ENCODE measurements at regions not wholly inside any gene's neighbourhood (a gene's known extent, or its start where the extent isn't known, plus 50 kb on each side); places are given as distances from the start of the nearest gene placed in this dataset.
A peak's percentile ranks its signal among the peaks of the same experiment; 100 is the strongest.

- no peaks in the 10 kb centered on the region for H3K9me3 ChIP-seq
- no peaks in the 10 kb centered on the region for H3K4me1 ChIP-seq
- no peak for DNase-seq
- no peaks in the 10 kb centered on the region for H3K27me3 ChIP-seq
- H3K36me3 ChIP-seq: no peaks in the 10 kb centered on the region
- TF ChIP-seq POLR2AphosphoS5 (IDR thresholded peaks at IDR 0.05) (no peak), CTCF (IDR thresholded peaks at IDR 0.05) (no peak), EP300 (IDR thresholded peaks at IDR 0.05) (no peak), POLR2A (IDR thresholded peaks at IDR 0.05) (no peak)
- H3K4me3 ChIP-seq: no peak overlapping the region
- intact Hi-C loops (cut with DNase I): no loop called here
- no peak overlapping the region for H3K27ac ChIP-seq
- 92 to 100% methylated on average over 1 of the region's 1 CpG for WGBS, 2 donors
Observed at GRCh38 chr18:45325778-45326177, 289.5 kb upstream of the SLC14A2 start.

GRCh38 chr18:45326505-45326904 is 288.8 kb upstream of the SLC14A2 start:
- no peak for TF ChIP-seq EP300 (IDR thresholded peaks at IDR 0.05)
- no peak for TF ChIP-seq POLR2AphosphoS5 (IDR thresholded peaks at IDR 0.05)
- H3K4me1 ChIP-seq: no peaks in the 10 kb centered on the region
- no peak overlapping the region for H3K4me3 ChIP-seq
- H3K36me3 ChIP-seq: no peaks in the 10 kb centered on the region
- WGBS, 2 donors: 57 to 74% methylated on average over 2 of the region's 2 CpGs
- intact Hi-C loops (cut with DNase I): no loop called here
- no peaks in the 10 kb centered on the region for H3K27me3 ChIP-seq
- H3K9me3 ChIP-seq: no peaks in the 10 kb centered on the region
- no peak overlapping the region for H3K27ac ChIP-seq
- DNase-seq: no peak

GRCh38 chr18:45328296-45328695 is 287.0 kb upstream of the SLC14A2 start:
- no peak for DNase-seq
- no peaks in the 10 kb centered on the region for H3K9me3 ChIP-seq
- H3K4me1 ChIP-seq: no peaks in the 10 kb centered on the region
- no peaks in the 10 kb centered on the region for H3K27me3 ChIP-seq
- intact Hi-C loops (cut with DNase I): no loop called here
- H3K27ac ChIP-seq: peak overlapping the region in 2 of 4 donors; percentile 15 to 45
- TF ChIP-seq POLR2AphosphoS5 (IDR thresholded peaks at IDR 0.05): no peak
- TF ChIP-seq EP300 (IDR thresholded peaks at IDR 0.05): no peak
- no peak for TF ChIP-seq POLR2A (IDR thresholded peaks at IDR 0.05)
- TF ChIP-seq CTCF (IDR thresholded peaks at IDR 0.05): no peak
- 87 to 94% methylated on average over 2 of the region's 2 CpGs for whole genome bisulfite sequencing, 2 donors
- no peak overlapping the region for H3K4me3 ChIP-seq
- H3K36me3 ChIP-seq: no peaks in the 10 kb centered on the region

- Histone ChIP-seq H3K4me1 (no peaks in the 10 kb centered on the region), H3K27me3 (no peaks in the 10 kb centered on the region), H3K27ac (peak overlapping the region in 2 of 4 donors; percentile 15 to 45), H3K9me3 (no peaks in the 10 kb centered on the region), H3K36me3 (no peaks in the 10 kb centered on the region), H3K4me3 (no peak overlapping the region)
- no peak for TF ChIP-seq POLR2AphosphoS5 (IDR thresholded peaks at IDR 0.05)
- no peak for TF ChIP-seq EP300 (IDR thresholded peaks at IDR 0.05)
- no peak for TF ChIP-seq POLR2A (IDR thresholded peaks at IDR 0.05)
- TF ChIP-seq CTCF (IDR thresholded peaks at IDR 0.05): no peak
- 76 to 83% methylated on average over 6 of the region's 6 CpGs for WGBS, 2 donors
- no peak for DNase-seq
- intact Hi-C loops (cut with DNase I): no loop called here
Observed at GRCh38 chr18:45328811-45329210, 286.5 kb upstream of the SLC14A2 start.

GRCh38 chr18:45329316-45329715 is 286.0 kb upstream of the SLC14A2 start:
- intact Hi-C loops (cut with DNase I): no loop called here
- H3K27ac ChIP-seq: peak overlapping the region in 2 of 4 donors; percentile 15 to 45
- DNase-seq: no peak

More at GRCh38 chr18:45329316-45329715, 286.0 kb upstream of the SLC14A2 start:
- Histone ChIP-seq H3K36me3 (no peaks in the 10 kb centered on the region), H3K4me1 (no peaks in the 10 kb centered on the region), H3K27me3 (no peaks in the 10 kb centered on the region), H3K9me3 (no peaks in the 10 kb centered on the region), H3K4me3 (no peak overlapping the region)
- TF ChIP-seq CTCF (IDR thresholded peaks at IDR 0.05) (no peak), POLR2A (IDR thresholded peaks at IDR 0.05) (no peak), POLR2AphosphoS5 (IDR thresholded peaks at IDR 0.05) (no peak), EP300 (IDR thresholded peaks at IDR 0.05) (no peak)
